ENCODE measurements at regions not wholly inside any gene's neighbourhood (a gene's known extent, or its start where the extent isn't known, plus 50 kb on each side); places are given as distances from the start of the nearest gene placed in this dataset.
"Not testable (repeated sequence)": the region's sequence is repeated elsewhere in the genome, so short reads cannot be mapped to it uniquely, and the experiment has no call there.

DNA sequence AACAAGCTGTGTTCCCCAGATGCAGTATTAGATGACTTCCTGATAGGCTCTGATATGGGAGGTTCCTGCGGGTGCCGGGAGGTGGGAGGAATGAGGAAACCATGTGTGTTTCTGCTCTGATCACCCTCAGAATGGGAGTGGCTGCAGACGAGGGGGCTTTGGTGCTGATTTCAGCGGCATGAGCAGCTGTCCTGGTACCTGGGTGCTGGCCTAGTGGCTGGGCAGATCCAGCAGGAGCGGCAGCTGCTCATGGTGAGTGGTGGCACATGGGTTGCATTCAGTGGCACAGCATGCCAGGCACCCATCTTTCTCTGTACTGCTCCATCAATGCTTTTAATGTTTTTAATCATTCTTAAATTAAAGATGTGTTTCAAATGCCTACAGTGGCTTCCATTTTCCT lies 177.2 kb upstream of the NETO1 start:
- no peak for DNase-seq

DNA sequence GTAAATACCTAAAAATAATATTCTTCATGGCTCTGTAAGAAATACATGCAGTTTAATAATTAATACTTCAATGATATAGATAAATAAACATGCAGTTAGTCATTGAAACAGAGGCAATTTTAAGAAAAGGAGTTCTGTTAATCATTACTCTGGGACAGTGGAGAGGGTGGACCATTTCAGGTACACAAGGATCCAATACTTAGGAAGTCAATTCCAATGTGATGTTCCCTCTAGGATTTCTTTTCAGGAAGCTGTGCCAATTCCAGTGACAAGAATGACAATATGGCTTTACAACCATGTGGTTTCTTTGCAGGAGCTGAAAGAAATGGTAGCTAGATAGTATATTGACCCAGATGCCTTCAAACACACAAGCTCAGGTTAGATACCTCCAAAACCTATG lies 175.8 kb upstream of the NETO1 start:
- DNase-seq = no peak

- no peak for DNase-seq
Measured at GRCh38 chr18:73043211-73043610, 175.4 kb upstream of the NETO1 start.

DNA sequence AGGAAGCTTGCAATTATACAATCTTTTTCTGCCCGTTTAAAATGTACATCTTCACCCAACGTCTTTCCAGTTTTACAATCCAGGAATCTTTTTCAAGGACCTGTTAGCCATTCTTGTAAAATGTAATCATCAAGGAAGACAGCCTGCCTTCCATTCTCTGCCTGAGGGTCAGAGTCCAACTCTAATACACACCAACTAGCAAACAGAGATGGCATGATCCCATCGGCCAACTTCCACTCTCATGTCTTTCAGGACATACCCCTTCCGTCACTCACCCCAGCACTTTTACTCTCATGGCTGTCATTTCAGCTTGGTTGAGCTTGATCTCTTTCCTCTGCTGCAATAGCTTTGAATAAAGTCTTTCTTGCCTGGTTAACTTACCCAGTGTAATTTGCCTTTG lies 172.5 kb upstream of the NETO1 start:
- DNase-seq = no peak

DNA sequence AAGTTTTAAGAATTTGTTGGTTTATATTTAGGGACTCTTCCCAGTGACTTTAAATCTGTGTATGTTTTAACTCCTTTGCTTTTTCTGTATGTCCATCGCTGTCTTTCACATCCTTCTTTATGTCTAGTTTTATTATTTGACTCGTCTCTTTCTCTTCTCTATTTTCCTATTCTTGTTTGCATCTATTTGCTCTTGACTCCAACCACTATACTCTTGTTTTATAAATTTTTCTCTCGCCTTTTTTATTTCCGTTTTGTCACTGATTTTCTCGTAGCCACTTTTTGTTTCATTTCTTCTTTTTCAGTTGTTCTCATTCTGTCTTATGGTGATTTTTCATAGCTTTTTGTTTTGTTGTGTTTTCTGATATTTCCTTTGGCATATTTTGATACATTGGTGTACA lies 170.5 kb upstream of the NETO1 start:
- no peak for DNase-seq

- DNase-seq = no peak
Measured at GRCh38 chr18:73023975-73024374, 156.2 kb upstream of the NETO1 start.

DNA sequence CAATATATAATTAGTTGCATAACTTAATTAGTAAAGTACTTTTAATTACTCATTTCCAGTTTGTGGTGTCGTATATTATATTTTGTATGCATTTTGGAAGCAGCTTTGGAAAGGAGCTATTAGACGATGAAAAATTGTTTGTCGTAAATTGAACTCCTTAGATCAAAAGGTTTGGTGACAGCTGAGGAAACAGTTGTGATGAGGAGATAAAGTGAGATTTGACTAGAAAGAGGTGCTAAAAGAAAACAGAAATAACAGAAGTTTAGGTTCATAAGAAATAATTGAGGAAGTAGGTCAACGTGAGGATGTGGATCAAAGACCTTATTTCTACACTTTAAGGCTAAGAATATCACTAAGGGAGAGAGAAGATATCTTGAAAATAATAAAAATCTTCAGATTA lies 141.9 kb upstream of the NETO1 start:
- DNase-seq = no peak

GRCh38 chr18:73007915-73008308 lies 140.1 kb upstream of the NETO1 start:
- DNase-seq = no peak

DNA sequence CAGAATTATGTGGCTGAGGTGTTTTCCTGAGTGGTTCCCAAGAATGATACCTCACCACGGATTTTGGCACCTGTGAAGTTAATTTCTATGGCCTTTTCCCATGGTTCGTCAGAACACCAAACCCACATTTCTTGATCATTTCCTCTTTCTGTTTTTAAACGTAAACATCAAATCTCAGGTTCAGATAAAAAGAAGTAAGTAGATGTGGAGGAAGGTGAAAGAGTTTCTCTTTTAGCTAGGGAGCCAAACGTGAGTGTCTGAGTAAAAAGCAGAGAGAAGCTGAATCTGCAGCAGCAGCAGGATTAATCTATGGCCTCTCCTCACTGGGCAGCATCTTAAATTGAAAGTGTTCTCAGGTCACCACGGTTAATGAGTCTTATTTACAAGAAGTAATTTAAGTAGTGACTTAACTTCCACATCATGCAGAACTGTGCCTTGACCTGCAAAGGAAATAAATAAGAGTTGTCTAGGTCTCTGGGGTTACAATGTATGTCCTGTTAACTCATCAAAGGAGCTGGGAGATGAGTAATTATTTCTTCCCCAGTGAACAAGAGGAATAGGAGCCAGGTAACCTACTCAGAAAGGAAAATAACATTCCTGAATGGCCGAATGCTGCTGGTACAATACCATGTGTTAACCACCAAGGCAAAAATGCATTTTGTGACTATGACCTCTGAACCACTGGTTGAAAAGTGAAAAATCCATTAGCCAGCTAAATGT lies 139.6 kb upstream of the NETO1 start:
- no peak for DNase-seq

GRCh38 chr18:73006331-73006730 lies 138.5 kb upstream of the NETO1 start:
- DNase-seq = no peak

DNA sequence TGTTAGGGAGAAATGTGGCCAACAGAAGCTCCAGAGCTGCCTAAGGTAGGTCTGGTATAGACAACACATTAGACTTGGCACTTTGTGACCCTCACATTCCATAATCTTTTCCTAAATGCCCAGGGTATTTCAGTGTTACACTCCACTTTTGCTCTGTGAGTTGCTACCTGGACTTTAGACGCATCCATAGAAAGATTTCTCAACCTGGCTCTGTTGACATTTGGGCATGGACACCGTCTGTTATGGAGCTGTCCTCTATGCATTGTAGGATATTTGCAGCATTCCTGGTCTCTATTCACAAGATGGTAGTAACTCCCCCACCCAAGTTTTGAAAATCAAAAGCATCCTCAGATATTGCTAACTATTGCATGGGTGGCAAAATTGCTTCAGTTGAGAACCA lies 136.5 kb upstream of the NETO1 start:
- DNase-seq = no peak

- DNase-seq = no peak
Measured at GRCh38 chr18:72999971-73000607, 132.3 kb upstream of the NETO1 start.

GRCh38 chr18:72995558-72995957 lies 127.8 kb upstream of the NETO1 start:
- no peak for DNase-seq

DNA sequence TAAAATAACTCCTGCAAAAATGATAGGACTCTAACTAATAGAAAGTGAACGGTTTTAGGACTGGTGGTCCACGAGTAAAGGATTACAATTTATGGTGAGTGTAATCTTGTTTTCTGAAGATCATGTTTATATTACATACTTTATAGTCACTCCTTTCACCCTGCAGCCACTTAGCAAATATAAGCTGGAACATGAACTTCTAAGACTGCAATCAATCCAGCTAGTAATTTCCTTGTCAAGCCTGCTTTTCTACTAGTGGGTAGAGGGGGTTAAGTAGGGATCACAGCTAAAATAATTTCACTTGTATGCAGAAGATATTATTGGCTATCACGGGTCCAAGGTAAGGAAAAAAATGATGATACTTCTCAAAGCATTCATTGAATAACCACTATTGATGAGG lies 125.5 kb upstream of the NETO1 start:
- DNase-seq = no peak

DNA sequence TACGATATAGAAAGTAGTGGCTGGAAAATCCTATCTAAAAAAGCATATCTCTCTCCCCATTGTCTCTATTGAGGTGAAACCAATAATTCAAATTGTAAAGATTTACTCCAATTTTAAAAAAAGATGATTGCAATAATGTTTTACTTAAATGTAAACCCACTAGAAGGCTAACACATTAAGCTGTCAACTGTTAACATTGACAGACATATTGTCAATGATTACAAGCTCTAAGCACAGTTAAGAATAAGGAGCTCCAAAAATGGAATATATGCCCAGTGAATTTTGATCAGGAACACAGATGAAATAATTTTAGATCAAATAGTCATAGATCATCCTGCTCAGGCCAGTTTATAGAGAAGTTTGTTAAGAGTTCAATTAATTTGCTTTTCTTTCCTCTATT lies 123.6 kb upstream of the NETO1 start:
- no peak for DNase-seq

GRCh38 chr18:72987570-72987969 lies 119.8 kb upstream of the NETO1 start:
- not testable (repeated sequence) for DNase-seq

DNA sequence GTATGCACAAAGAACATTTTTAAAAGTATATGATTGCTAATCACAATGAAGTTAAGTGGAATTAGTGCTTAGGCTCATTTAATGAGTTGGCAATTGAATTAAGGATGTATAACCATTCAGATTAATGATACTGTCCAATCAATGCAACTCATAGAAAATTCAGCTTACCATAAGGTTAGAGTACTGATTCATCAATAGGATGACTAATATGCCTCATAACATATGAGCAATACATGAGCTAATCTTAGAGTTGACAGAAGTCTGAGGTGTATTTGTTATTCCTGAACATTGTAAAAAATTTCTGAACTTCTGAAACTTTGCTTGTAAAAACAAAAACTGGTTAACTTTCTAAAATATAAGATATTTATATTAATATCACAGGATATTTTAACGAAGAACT lies 118.3 kb upstream of the NETO1 start:
- no peak for DNase-seq

- no peak for DNase-seq
Measured at GRCh38 chr18:72985686-72986085, 117.9 kb upstream of the NETO1 start.

DNA sequence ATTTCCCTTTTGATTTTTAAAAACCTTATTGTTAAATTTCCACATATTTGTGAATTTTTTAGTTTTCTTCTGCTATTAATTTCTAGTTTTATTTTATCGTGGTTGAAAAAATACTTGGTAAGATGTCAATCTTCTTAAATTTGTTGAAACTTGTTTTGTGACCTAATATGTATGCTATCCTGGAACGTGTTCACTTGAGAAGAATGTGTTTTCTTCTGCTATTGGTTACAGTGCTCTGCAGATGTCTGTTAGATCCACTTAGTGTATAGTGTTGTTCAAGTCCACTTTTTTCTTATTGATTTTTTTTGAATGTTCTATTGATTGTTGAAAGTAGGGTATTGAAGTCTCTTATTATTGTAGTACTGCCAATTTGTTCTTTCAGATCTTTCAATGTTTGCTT lies 116.5 kb upstream of the NETO1 start:
- no peak for DNase-seq

- DNase-seq = no peak
Measured at GRCh38 chr18:72973841-72974240, 106.1 kb upstream of the NETO1 start.

DNA sequence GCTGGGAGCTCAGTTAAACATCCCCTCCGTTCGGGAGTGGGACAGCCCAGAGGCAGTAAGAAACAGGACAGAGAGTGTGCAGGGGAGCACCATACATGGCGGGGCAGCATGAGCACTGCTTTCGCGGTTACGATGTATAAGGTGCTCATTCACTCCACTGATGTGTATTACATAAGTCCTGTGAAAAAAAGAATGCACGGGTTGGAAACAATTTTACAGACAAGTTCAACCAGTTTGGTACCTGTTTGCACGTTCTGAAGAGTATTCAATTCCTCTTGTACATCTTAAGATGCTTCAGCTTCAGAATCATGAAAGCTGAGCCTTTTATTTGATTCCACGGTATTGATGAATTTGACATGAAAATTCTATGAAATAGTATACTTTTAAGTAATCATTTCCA lies 97.8 kb upstream of the NETO1 start:
- DNase-seq = no peak

GRCh38 chr18:72958195-72958594 lies 90.4 kb upstream of the NETO1 start:
- DNase-seq = not testable (repeated sequence)

DNA sequence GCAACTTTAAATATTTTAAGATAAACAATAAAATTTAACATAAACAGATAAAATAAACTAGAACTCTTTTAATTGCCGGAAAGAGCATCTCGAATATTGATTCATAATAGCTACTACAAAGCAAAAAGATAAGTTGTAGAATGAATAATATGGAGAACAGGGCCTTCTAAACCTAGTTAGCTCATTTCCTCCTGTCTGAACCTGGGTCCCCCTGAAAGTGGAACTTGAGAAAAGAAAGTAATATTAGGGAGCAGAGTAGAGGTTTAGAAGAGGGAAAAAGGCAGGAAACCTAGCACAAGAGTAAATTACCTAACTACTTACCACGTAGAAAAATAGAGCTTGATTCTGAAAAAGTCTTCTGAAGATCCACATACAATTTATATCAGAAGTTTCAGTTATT lies 80.7 kb upstream of the NETO1 start:
- DNase-seq = no peak

GRCh38 chr18:72942766-72943165 lies 75.0 kb upstream of the NETO1 start:
- no peak for DNase-seq

- no peak for DNase-seq
Measured at GRCh38 chr18:72940986-72941385, 73.2 kb upstream of the NETO1 start.

All from NCI-H1048 (cell line).